ENCODE measurements at regions not wholly inside any gene's neighbourhood (a gene's known extent, or its start where the extent isn't known, plus 50 kb on each side); places are given as distances from the start of the nearest gene placed in this dataset.

- H3K27me3 ChIP-seq, result no peaks in the 10 kb centered on the region
- no peaks in the 10 kb centered on the region for H3K36me3 ChIP-seq
- H3K4me1 ChIP-seq, result no peaks in the 10 kb centered on the region
- H3K9me3 ChIP-seq, result no peaks in the 10 kb centered on the region
- in situ Hi-C loops (cut with MboI; ENCODE audit: low pct_ligation_motif_present in 1 of 4, low pct_unique_long_range_greater_than_20kb in 1 of 4, low sequenced_read_pairs in 3 of 4) (no loop called here), intact Hi-C loops (cut with DNase I; ENCODE audit: low total_unique reads) (no loop called here)
- H3K4me3 ChIP-seq, result no peak overlapping the region
- TF ChIP-seq POLR2AphosphoS5 (IDR thresholded peaks at IDR 0.05) (no peak), CTCF (IDR thresholded peaks at IDR 0.05) (no peak), POLR2A (IDR thresholded peaks at IDR 0.05) (no peak), EP300 (IDR thresholded peaks at IDR 0.05; ENCODE audit: low read depth) (no peak)
- DNase-seq, result no peak
- WGBS, 2 donors (ENCODE audit: low coverage in 1 of 2), result 74 to 89% methylated on average over 5 of the region's 5 CpGs
- H3K27ac ChIP-seq, result no peak overlapping the region
Measured at GRCh38 chr18:77918730-77919129, 669.1 kb downstream of the GALR1 start.

DNA sequence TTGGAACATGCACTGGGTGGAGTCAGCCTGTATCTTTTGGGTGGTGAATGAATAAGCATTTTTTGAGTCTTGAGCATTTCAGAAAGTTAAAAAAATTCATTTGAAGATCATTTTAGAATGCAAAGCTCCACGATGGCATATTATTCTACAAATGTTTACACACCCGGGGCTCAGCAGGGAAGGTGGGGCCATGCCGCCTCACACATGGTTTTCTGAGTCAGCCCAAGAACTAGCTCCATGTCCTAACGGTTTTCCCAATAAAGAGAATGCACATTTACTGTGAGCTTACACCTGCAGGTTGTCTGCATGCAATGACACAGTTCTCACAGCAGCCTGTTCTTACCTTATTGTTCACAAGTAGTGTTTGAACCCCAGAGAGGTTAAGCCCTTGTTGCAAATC lies 670.3 kb downstream of the GALR1 start:
- 36 to 70% methylated on average over 4 of the region's 4 CpGs for WGBS, 2 donors (ENCODE audit: low coverage in 1 of 2)
- no peaks in the 10 kb centered on the region for H3K9me3 ChIP-seq
- no peaks in the 10 kb centered on the region for H3K4me1 ChIP-seq
- no peaks in the 10 kb centered on the region for H3K36me3 ChIP-seq
- H3K4me3 ChIP-seq, result no peak overlapping the region
- H3K27me3 ChIP-seq, result no peaks in the 10 kb centered on the region
- in situ Hi-C loops (cut with MboI; ENCODE audit: low pct_ligation_motif_present in 1 of 4, low pct_unique_long_range_greater_than_20kb in 1 of 4, low sequenced_read_pairs in 3 of 4), result no loop called here
- TF ChIP-seq CTCF (IDR thresholded peaks at IDR 0.05) (no peak), POLR2A (IDR thresholded peaks at IDR 0.05) (no peak), POLR2AphosphoS5 (IDR thresholded peaks at IDR 0.05) (no peak), EP300 (IDR thresholded peaks at IDR 0.05; ENCODE audit: low read depth) (no peak)
- intact Hi-C loops (cut with DNase I; ENCODE audit: low total_unique reads), result no loop called here
- no peak for DNase-seq
- no peak overlapping the region for H3K27ac ChIP-seq

- Histone ChIP-seq H3K27ac (no peak overlapping the region), H3K27me3 (no peaks in the 10 kb centered on the region), H3K9me3 (peaks cover 0 to 6% of the 10 kb centered on the region in 2 donors), H3K36me3 (no peaks in the 10 kb centered on the region), H3K4me3 (no peak overlapping the region), H3K4me1 (no peaks in the 10 kb centered on the region)
- in situ Hi-C loops (cut with MboI; ENCODE audit: low pct_ligation_motif_present in 1 of 4, low pct_unique_long_range_greater_than_20kb in 1 of 4, low sequenced_read_pairs in 3 of 4) (no loop called here), intact Hi-C loops (cut with DNase I; ENCODE audit: low total_unique reads) (no loop called here)
- WGBS, 2 donors (ENCODE audit: low coverage in 1 of 2), result 40 to 66% methylated on average over 1 of the region's 1 CpG
- DNase-seq, result no peak
- TF ChIP-seq CTCF (IDR thresholded peaks at IDR 0.05), result no peak
- no peak for TF ChIP-seq POLR2A (IDR thresholded peaks at IDR 0.05)
Measured at GRCh38 chr18:77935342-77935741, 685.7 kb downstream of the GALR1 start.

GRCh38 chr18:77940566-77940965 lies 690.9 kb downstream of the GALR1 start:
- TF ChIP-seq POLR2AphosphoS5 (IDR thresholded peaks at IDR 0.05), result no peak
- TF ChIP-seq POLR2A (IDR thresholded peaks at IDR 0.05), result no peak
- intact Hi-C loops (cut with DNase I; ENCODE audit: low total_unique reads), result no loop called here
- WGBS, 2 donors (ENCODE audit: low coverage in 1 of 2), result 83 to 84% methylated on average over 4 to 10 of the region's 10 CpGs
- DNase-seq, result no peak
- Histone ChIP-seq H3K36me3 (no peaks in the 10 kb centered on the region), H3K4me3 (no peak overlapping the region), H3K4me1 (no peaks in the 10 kb centered on the region), H3K27me3 (no peaks in the 10 kb centered on the region), H3K27ac (no peak overlapping the region), H3K9me3 (peaks cover 0 to 6% of the 10 kb centered on the region in 2 donors)
- in situ Hi-C loops (cut with MboI; ENCODE audit: low pct_ligation_motif_present in 1 of 4, low pct_unique_long_range_greater_than_20kb in 1 of 4, low sequenced_read_pairs in 3 of 4), result no loop called here

GRCh38 chr18:77944533-77944932 lies 694.9 kb downstream of the GALR1 start:
- no peaks in the 10 kb centered on the region for H3K36me3 ChIP-seq
- no peak overlapping the region for H3K4me3 ChIP-seq
- DNase-seq, result no peak
- intact Hi-C loops (cut with DNase I; ENCODE audit: low total_unique reads), result no loop called here
- TF ChIP-seq POLR2AphosphoS5 (IDR thresholded peaks at IDR 0.05), result no peak
- TF ChIP-seq CTCF (IDR thresholded peaks at IDR 0.05), result no peak
- TF ChIP-seq POLR2A (IDR thresholded peaks at IDR 0.05), result no peak
- TF ChIP-seq EP300 (IDR thresholded peaks at IDR 0.05; ENCODE audit: low read depth), result no peak
- H3K27me3 ChIP-seq, result no peaks in the 10 kb centered on the region
- H3K27ac ChIP-seq, result no peak overlapping the region
- no peaks in the 10 kb centered on the region for H3K9me3 ChIP-seq
- no peaks in the 10 kb centered on the region for H3K4me1 ChIP-seq
- in situ Hi-C loops (cut with MboI; ENCODE audit: low pct_ligation_motif_present in 1 of 4, low pct_unique_long_range_greater_than_20kb in 1 of 4, low sequenced_read_pairs in 3 of 4), result no loop called here
- 52 to 70% methylated on average over 7 of the region's 7 CpGs for WGBS, 2 donors (ENCODE audit: low coverage in 1 of 2)
